ENCODE measurements at regions not wholly inside any gene's neighbourhood (a gene's known extent, or its start where the extent isn't known, plus 50 kb on each side); places are given as distances from the start of the nearest gene placed in this dataset.
"Not testable (repeated sequence)": the region's sequence is repeated elsewhere in the genome, so short reads cannot be mapped to it uniquely, and the experiment has no call there.

DNA sequence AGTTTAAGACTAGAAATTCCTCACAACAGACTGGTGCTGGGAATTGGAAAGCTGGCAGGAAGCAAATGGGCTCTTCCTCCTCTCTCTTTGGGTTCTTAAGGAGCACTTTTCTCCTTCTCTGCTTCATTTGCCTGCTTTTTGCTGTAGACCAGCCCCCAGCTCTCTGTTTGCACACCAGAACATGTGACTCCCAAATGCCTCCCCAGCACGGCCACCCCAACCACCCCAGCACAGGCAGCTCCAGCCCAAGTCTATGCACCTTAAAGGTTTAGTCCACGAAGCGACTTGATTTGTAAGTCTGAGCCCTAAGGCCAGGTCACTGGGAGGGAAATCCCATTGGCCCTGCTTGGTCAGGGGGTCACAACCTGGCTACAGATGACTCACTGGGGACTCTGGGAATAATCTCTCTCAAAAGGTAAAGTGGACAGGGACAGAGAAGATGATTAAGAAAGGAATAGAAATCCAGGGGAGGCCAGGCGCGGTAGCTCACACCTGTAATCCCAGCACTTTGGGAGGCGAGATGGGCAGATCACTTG is 377.8 kb upstream of the PROK2 start:
- Mint-ChIP-seq H3K36me3 (no peaks in the 10 kb centered on the region), H3K9me3 (no peaks in the 10 kb centered on the region), H3K4me3 (no peak overlapping the region), H3K4me1 (no peaks in the 10 kb centered on the region), H3K27me3 (peaks cover 4% of the 10 kb centered on the region), H3K27ac (no peak overlapping the region)
- no peak for DNase-seq
- CTCF ChIA-PET: no interaction called here

GRCh38 chr3:72161881-72162595 is 377.1 kb upstream of the PROK2 start:
- Mint-ChIP-seq H3K36me3 (no peaks in the 10 kb centered on the region), H3K9me3 (no peaks in the 10 kb centered on the region), H3K27ac (no peak overlapping the region), H3K4me3 (no peak overlapping the region), H3K4me1 (no peaks in the 10 kb centered on the region), H3K27me3 (peaks cover 4% of the 10 kb centered on the region)
- DNase-seq: no peak
- CTCF ChIA-PET: no interaction called here

- DNase-seq, H3K27ac Mint-ChIP-seq, H3K4me1 Mint-ChIP-seq, H3K9me3 Mint-ChIP-seq, CTCF ChIA-PET, H3K36me3 Mint-ChIP-seq, H3K27me3 Mint-ChIP-seq, H3K4me3 Mint-ChIP-seq: not testable (repeated sequence)
These were observed 376.3 kb upstream of the PROK2 start for GRCh38 chr3:72161285-72161684.

DNA sequence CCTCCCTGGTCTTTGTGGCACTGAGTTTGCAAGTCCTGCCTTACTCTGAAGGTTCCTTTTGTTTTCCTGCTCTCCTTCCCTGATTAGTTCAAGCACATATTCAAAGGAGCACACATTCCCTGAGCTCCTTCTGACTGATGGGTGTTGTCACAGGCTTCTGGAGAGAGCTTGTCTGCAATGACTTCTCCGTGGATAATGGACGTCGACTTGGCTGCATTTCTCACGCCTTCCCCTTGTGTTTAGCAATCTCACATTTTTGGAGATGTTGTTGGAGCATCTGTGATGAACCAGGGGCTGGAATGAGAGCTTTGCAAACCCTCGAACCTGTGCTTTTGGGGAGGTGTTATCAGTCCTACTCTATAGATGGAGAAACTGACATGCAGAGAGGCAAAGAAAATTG is 375.4 kb upstream of the PROK2 start:
- no peaks in the 10 kb centered on the region for H3K4me1 Mint-ChIP-seq
- peaks cover 10% of the 10 kb centered on the region for H3K27me3 Mint-ChIP-seq
- no peak overlapping the region for H3K4me3 Mint-ChIP-seq
- DNase-seq: no peak
- no peak overlapping the region for H3K27ac Mint-ChIP-seq
- H3K36me3 Mint-ChIP-seq: no peaks in the 10 kb centered on the region
- no peaks in the 10 kb centered on the region for H3K9me3 Mint-ChIP-seq
- CTCF ChIA-PET: no interaction called here

DNA sequence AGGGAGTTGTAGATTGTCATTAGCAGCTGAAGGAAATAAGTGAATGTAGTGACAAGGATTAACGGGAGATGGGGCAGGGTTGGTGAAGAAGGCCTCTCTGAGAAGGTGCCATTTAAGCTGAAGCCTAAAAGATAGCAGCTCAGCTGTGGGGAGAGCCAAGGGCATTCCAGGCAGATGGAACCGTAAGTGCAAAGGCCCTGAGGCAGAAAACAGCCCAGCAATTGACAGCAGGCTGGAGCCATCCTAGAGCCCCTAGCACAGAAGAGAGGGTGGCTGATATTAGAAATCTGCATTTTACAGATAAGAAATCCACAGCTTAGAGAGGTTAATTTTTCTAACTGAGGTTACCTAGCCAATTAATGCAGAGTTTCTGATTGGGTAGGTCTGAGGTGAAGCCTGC is 374.5 kb upstream of the PROK2 start:
- no peak for DNase-seq
- CTCF ChIA-PET: no interaction called here
- Mint-ChIP-seq H3K27me3 (peaks cover 12% of the 10 kb centered on the region), H3K36me3 (no peaks in the 10 kb centered on the region), H3K4me1 (no peaks in the 10 kb centered on the region), H3K9me3 (peaks cover 1% of the 10 kb centered on the region), H3K4me3 (no peak overlapping the region), H3K27ac (no peak overlapping the region)

DNA sequence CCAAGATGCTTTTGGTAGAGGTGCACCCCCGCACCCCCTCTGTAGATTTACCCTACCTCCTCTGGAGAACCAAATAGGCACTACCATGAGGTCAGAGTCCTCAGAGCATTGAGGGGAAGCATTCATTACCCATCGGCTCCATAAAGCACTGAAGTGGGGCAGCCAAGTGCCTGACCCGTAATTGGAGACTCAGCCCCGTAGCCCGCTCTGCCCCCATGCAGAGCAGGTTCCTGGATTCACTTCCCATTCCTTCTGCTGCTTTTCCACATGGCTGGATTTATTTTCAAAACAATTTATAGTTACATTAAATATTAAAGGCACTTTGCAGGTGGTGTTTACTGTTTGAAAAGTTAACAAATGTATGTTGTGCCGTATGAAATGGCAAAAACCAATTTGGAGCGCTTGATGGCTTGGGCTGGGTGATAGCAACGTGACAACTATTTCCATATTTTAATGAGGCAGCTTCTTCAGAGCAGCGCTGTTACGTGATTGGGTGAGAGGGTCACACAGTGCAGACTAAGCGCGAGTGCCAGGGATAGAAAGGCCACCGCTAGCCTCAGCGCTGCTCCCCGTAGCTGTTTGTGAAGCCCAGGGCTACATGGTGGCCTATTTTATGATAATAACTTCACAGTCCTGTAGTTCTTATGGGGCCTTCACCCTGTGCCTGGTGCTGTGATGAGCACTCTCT is 373.8 kb upstream of the PROK2 start:
- no peak overlapping the region for H3K27ac Mint-ChIP-seq
- CTCF ChIA-PET: no interaction called here
- no peaks in the 10 kb centered on the region for H3K36me3 Mint-ChIP-seq
- H3K27me3 Mint-ChIP-seq: peaks cover 12% of the 10 kb centered on the region
- no peak overlapping the region for H3K4me3 Mint-ChIP-seq
- no peak for DNase-seq
- H3K4me1 Mint-ChIP-seq: no peaks in the 10 kb centered on the region
- peaks cover 1% of the 10 kb centered on the region for H3K9me3 Mint-ChIP-seq

- no peak overlapping the region for H3K27ac Mint-ChIP-seq
- no peaks in the 10 kb centered on the region for H3K36me3 Mint-ChIP-seq
- no peaks in the 10 kb centered on the region for H3K4me1 Mint-ChIP-seq
- peaks cover 1% of the 10 kb centered on the region for H3K9me3 Mint-ChIP-seq
- H3K27me3 Mint-ChIP-seq: peaks cover 12% of the 10 kb centered on the region
- H3K4me3 Mint-ChIP-seq: no peak overlapping the region
- CTCF ChIA-PET: interaction anchor here (0.7 kb wide), 1 partner anchor 18 kb away, joined by 3 read pairs; no protein-coding TSS in a partner anchor
- no peak for DNase-seq
These were observed 373.0 kb upstream of the PROK2 start for GRCh38 chr3:72157748-72158638.

DNA sequence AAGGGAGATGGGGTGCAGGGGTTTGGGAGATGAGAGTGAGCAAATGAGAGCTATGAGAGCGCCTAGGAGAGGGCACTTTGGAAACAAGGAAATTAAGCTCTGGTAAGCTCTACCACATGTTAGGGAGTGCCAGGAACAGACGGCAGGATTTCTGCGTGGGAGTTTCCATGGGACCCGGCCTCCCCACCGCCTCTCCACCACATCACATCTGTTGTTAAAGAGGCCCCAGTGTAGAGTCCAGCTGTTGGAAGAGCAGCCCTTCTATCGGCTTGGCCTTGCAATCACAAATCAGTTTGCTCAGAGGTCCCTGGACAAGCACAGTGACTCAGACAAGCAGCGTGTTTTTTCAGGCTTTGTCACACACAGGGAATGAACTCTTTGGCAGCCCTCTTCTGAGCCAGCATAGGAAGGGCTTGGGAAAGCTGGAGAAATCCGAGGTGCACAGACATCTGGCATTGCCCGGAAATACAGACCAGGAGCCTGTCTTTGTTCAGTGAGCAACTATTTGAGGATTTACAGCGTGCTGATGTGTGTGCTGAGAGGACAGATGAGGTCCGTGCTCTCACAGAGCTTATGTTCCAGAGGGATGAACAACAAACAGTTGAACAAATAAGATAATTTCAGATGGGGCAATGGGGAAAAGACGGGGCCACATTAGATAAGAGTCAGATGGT is 370.6 kb upstream of the PROK2 start:
- no peaks in the 10 kb centered on the region for H3K4me1 Mint-ChIP-seq
- CTCF ChIA-PET: no interaction called here
- no peaks in the 10 kb centered on the region for H3K36me3 Mint-ChIP-seq
- DNase-seq: no peak
- peaks cover 9% of the 10 kb centered on the region for H3K27me3 Mint-ChIP-seq
- no peak overlapping the region for H3K27ac Mint-ChIP-seq
- H3K4me3 Mint-ChIP-seq: no peak overlapping the region
- peaks cover 1% of the 10 kb centered on the region for H3K9me3 Mint-ChIP-seq

DNA sequence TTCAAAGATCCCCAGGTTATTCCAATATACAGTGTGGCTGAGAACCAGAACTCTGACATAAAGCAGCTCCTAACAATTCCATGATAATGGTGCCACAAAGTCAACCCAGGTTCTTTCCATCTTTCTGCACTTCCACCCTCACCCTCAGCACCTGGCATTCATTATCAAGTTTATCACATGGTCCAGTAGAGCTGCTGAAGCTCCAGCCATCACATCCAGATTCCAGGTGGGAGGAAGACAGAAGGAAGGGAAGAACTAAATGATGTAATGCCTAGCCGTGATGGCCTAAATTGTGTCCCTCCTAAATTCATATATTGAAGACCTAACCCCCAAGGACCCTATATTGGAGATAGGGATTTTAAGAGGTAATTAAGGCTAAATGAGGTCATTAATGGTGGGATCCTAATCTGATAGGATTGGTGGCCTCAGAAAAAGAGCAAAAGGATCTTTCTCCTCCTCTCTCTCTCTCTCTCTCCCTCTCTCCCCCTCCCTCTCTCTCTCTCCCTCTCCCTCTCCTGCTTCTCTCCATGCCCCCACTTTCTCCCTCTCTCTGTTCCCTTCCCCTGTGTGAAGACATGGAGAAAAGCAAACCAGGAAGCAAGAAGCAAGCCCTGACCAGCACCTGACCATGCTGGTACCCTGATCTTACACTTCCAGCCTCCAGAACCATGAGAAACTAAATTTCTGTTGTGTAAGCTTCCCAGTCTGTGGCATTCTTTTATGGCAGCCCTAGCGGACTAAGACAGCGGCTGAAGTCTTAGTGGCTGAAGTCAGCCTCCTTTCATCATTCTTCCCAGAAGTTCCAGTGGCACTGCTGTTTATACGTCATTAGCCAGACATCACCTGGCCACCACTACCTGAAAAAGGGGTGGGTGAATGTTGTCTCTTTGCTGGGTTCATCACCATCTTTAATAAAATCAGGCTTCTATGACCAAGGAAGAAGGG is 369.7 kb upstream of the PROK2 start:
- Mint-ChIP-seq H3K4me3 (no peak overlapping the region), H3K27ac (no peak overlapping the region), H3K36me3 (no peaks in the 10 kb centered on the region), H3K4me1 (no peaks in the 10 kb centered on the region), H3K27me3 (peaks cover 9% of the 10 kb centered on the region), H3K9me3 (peaks cover 1% of the 10 kb centered on the region)
- no peak for DNase-seq
- CTCF ChIA-PET: no interaction called here

DNA sequence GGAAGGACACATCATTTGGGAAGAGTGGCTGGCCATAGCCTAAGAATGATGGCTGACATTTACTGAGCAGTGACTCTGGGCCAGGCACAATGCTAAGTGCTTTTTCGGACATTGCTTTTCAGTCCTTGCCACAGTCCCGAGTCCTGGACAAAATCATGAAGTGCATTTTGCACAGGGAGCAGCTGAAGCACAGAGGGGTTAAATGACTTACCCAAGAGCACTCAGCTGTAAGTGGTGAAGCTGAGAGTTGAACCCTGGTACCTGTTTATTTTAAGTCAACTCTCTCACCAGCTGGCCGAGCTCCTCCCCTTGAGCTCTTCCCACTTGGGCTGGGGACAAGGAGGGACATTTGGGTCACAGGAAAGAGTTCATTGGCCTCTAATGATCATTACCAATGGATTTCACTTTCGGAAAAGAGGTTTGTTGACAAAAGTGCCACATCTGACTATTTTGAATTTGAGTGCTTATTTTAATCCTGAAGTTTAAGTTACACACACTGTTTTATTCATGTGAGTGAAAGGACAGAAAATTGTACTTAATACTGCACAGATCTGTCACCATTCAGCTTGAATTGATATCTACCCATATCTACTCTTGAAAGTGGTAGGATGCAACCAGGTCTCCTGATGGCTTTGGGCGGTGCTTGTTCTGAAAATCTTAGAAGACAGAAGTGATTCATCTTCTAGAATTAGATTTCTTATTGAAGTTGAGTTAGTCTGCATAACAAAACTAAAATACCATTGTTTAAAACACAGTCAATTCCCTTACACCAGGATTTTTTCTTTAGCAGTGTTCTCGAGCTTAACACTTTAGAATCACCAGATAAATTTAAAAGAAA is 368.7 kb upstream of the PROK2 start:
- DNase-seq: no peak
- CTCF ChIA-PET: no interaction called here
- H3K4me1 Mint-ChIP-seq: no peaks in the 10 kb centered on the region
- no peaks in the 10 kb centered on the region for H3K36me3 Mint-ChIP-seq
- peaks cover 1% of the 10 kb centered on the region for H3K9me3 Mint-ChIP-seq
- peaks cover 9% of the 10 kb centered on the region for H3K27me3 Mint-ChIP-seq
- no peak overlapping the region for H3K27ac Mint-ChIP-seq
- no peak overlapping the region for H3K4me3 Mint-ChIP-seq

DNA sequence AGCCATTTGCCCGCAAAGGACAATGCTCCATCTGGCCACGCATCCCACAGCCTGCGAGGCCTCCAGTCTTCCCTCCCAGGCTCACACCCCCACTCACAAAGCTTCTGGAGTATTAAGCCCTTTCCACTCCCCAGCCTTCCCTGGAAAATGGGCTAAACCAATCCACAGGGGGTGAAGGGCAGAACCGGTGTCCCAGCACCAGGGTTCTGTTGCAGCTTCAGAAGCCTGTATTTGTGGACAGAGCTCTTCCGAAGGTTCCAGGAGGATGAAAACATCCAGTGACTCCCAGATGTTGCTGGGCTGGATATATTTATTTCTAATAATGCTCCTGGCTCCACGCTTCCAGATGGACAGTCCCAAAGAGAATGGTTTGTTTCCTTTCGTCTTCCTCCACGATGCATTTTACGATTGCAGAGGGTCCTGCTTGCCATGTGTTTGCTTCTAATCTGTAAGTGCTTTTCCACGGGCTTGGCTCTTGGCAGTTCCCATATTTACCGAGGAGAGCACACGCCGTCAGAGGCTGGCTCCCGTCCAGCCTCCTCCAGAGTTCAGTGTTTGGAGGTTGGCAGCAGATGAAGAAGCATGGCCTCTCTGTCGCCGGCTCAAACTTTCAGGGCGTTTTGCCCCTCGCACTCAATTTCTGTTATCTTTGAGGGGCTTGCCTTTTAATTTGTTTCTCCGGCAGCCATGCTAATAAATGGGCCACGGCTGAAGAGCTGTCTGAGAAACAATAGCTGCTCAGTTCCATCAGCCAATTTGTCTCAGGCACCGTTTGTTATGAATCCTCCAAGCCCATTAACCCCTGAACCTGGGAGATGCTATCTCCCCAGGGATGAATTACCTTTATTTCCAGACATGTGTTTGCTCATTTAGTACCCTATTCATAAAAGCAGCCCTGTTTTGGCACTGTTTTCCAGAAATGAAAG is 367.9 kb upstream of the PROK2 start:
- Mint-ChIP-seq H3K36me3 (no peaks in the 10 kb centered on the region), H3K4me3 (no peak overlapping the region), H3K9me3 (peaks cover 3% of the 10 kb centered on the region), H3K27me3 (peaks cover 9% of the 10 kb centered on the region), H3K4me1 (no peaks in the 10 kb centered on the region), H3K27ac (no peak overlapping the region)
- no peak for DNase-seq
- CTCF ChIA-PET: no interaction called here

Data from activated naive CD4-positive, alpha-beta T cell treated with anti-CD3 and anti-CD28 coated beads, Interleukin-2, amount 10 ng/mL, durations not matched to agents 7 days and 5 days (primary cell).